ENCODE measurements at regions not wholly inside any gene's neighbourhood (a gene's known extent, or its start where the extent isn't known, plus 50 kb on each side); places are given as distances from the start of the nearest gene placed in this dataset.

DNA sequence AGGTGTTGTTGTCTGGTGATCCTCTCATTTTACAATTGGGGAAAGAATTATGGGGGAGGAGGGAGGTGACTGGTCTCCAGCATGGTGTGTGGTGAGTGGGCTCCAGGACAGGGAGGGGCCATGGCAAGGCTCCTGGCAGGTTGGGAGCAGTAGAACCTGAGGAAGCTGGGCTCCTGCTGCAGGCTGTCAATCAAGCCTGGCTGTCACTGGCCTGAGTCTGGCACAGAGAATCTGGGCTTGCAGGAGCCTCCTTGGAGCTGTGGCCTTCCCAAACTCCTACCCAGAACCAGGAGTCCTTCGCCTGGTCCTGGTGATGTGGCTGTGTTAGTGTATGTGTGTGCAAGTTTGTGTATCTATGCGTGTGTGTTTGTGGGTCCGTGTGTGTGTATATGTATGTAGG is 131.9 kb upstream of the CSF3R start:
- TF ChIP-seq, protein P1, sequence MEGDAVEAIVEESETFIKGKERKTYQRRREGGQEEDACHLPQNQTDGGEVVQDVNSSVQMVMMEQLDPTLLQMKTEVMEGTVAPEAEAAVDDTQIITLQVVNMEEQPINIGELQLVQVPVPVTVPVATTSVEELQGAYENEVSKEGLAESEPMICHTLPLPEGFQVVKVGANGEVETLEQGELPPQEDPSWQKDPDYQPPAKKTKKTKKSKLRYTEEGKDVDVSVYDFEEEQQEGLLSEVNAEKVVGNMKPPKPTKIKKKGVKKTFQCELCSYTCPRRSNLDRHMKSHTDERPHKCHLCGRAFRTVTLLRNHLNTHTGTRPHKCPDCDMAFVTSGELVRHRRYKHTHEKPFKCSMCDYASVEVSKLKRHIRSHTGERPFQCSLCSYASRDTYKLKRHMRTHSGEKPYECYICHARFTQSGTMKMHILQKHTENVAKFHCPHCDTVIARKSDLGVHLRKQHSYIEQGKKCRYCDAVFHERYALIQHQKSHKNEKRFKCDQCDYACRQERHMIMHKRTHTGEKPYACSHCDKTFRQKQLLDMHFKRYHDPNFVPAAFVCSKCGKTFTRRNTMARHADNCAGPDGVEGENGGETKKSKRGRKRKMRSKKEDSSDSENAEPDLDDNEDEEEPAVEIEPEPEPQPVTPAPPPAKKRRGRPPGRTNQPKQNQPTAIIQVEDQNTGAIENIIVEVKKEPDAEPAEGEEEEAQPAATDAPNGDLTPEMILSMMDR (conservative IDR thresholded peaks at IDR 0.05; ENCODE audit: low read length), result no peak
- DNase-seq (ENCODE audit: low read depth), result no peak
- H3K4me3 ChIP-seq (ENCODE audit: low read length), result no peak overlapping the region

GRCh38 chr1:36613721-36614120 is 131.0 kb upstream of the CSF3R start:
- H3K4me3 ChIP-seq (ENCODE audit: low read length), result no peak overlapping the region
- DNase-seq (ENCODE audit: low read depth), result no peak
- TF ChIP-seq, protein P1 (conservative IDR thresholded peaks at IDR 0.05; ENCODE audit: low read length), result no peak

DNA sequence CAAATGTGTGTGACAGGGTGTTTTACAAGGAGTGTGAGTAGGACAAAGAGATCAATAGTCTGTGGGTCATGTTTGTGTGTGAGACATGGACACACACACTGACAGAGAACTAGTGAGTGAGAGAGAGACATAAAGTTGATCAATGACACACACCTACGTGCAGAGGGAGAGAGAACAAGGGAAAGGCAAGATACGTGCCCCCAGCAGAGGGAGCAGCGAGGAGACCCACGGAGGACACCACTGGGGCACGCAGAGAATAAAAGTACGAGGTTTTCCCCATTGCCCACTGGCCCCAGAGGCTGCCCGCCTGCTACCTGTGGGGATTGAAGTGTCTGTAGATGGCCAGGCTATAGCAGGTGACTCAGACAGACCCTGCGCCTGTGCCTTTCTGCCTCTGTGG is 130.2 kb upstream of the CSF3R start:
- DNase-seq (ENCODE audit: low read depth), result no peak
- TF ChIP-seq, protein P1 (conservative IDR thresholded peaks at IDR 0.05; ENCODE audit: low read length), result no peak
- H3K4me3 ChIP-seq (ENCODE audit: low read length), result no peak overlapping the region

- TF ChIP-seq, protein P1 (conservative IDR thresholded peaks at IDR 0.05; ENCODE audit: low read length), result no peak
- DNase-seq (ENCODE audit: low read depth), result no peak
Observed at GRCh38 chr1:36612121-36612520, 129.4 kb upstream of the CSF3R start.

DNA sequence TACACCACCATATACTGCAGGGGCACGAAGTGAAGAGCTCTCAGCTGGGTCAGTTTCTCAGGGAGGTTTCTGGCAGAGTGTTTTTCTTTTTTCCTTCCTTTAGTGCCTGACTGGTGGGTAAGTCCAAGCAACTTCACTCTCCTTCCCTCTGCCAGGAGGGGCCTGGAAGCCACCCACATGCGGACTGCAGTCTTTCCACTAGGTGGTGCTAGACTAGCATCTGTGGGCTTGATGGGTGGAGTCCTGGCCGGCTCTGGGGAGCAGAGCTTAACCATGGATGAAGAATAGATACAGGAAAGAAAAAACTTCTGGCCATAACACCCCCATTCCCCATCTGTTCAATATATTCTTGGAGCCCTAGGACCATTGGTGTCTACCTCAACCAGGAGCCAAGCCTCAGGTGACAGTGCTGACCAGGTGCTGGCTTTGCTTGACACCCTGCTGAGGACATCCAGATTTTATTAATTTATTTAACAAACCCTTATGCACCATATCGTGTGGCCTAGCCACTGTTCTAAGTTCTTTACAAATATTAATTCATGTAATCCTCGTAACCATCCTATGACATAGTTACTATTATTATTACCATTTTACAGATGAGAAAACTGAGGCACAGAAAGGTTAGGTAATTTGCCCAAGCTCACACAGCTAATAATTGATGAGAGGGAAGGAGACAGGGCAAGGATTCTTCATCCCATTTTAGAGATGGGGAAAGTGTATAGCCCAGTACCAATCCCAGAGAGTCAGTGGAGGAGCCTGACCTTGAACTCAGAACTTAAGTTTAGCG is 126.7 kb upstream of the CSF3R start:
- no peak overlapping the region for H3K4me3 ChIP-seq (ENCODE audit: low read length)
- peak; percentile 23 for DNase-seq (ENCODE audit: low read depth)
- TF ChIP-seq, protein P1 (conservative IDR thresholded peaks at IDR 0.05; ENCODE audit: low read length), result peak; percentile 50

More at GRCh38 chr1:36612121-36612520, 129.4 kb upstream of the CSF3R start:
- H3K4me3 ChIP-seq (ENCODE audit: low read length), result no peak overlapping the region

GRCh38 chr1:36608272-36608671 is 125.6 kb upstream of the CSF3R start:
- TF ChIP-seq, protein P1 (conservative IDR thresholded peaks at IDR 0.05; ENCODE audit: low read length), result no peak
- DNase-seq (ENCODE audit: low read depth), result no peak
- no peak overlapping the region for H3K4me3 ChIP-seq (ENCODE audit: low read length)

DNA sequence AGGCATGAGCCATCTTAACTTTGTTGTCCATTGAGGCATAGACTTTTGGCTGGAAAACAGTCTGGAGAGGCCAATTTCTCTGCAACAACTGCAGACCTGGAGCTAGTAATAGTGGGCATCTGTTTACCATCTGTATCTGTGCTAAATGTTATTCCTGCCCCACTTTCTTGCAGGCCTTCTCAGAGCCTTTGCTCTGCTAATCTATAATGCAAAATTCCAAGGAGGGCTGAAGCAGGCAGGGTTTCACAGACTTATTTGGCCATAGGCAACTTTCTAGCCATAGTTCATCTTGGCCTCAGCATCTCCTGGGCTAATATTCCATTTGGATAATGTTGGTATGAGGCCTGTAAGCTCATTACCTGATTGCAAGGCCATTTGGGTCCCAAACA is 124.5 kb upstream of the CSF3R start:
- no peak for DNase-seq (ENCODE audit: low read depth)
- TF ChIP-seq, protein P1 (conservative IDR thresholded peaks at IDR 0.05; ENCODE audit: low read length), result no peak
- H3K4me3 ChIP-seq (ENCODE audit: low read length), result no peak overlapping the region
